HG03558 (cell line): ENCODE measurements at regions not wholly inside any gene's neighbourhood (a gene's known extent, or its start where the extent isn't known, plus 50 kb on each side); places are given as distances from the start of the nearest gene placed in this dataset.

Experiments
- ATAC-seq: cut with Tn5 transposase; IDR thresholded peaks from one replicate; pipeline ENCODE4 v1.9.1; 2021; ENCODE audit warnings: moderate number of reproducible peaks; ENCODE audit not compliant: unreplicated experiment; ENCODE audit errors: extremely low read depth

DNA sequence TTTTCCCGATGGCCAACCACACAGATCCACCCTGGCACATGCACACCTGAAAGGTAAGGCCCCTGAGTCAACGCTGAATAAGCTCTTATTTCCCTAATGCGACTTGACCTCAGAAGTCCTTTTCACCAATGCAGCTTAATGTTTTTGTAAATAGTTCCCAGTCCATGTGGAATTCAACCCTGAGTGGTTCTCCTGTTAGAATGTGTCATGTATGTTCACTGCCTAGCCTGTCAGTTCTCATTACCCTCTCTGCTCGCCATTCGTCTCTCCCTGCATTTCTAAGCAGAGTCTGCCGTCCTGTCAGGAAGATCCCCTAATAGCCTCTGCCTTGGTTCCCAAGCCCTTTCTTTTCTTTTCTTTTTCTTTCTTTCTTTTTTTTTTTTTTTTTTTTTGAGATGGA, 392.6 kb upstream of the SHH start:
- ATAC-seq: no peak

DNA sequence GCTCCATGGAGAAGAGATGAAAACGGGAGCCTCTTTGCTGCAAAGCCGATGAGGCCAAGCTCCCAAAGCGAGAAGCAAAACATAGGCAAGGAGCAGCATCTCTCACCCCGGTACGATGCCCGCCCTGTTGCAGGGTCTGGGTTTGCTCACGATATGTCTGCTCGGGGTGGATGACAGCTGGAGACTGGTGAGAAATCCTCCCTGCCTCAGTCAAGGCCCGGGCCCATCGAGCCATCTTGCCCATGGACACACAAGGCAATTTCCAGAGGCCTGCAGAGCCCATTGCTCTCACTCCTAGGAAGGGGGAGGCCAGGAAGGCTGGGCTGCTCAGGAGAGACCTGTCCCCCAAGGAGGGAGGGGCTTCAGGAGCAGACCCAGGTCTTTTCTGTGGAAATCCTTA, 391.7 kb upstream of the SHH start:
- ATAC-seq: no peak

- no peak for ATAC-seq
Measured at GRCh38 chr7:156198277-156198676, 386.0 kb upstream of the SHH start.

DNA sequence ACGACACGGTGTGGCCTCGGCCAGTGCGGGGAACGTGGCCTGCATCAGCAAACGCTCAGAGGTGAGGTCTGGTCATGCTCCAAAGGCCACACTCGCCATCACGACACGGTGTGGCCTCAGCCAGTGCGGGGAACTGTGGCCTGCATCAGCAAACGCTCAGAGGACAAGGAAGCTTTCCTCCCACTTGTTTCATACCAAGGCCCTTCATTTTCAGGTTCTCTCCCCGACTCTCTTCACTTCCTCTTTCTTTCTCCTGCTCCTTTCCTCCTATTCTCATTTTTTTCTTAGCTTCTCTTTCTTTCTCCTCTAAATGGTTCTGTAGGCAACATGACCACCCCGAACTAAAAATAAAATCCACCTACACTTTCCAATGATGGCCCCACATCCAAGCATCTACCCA, 384.4 kb upstream of the SHH start:
- no peak for ATAC-seq

GRCh38 chr7:156195276-156195675, 383.0 kb upstream of the SHH start:
- no peak for ATAC-seq

DNA sequence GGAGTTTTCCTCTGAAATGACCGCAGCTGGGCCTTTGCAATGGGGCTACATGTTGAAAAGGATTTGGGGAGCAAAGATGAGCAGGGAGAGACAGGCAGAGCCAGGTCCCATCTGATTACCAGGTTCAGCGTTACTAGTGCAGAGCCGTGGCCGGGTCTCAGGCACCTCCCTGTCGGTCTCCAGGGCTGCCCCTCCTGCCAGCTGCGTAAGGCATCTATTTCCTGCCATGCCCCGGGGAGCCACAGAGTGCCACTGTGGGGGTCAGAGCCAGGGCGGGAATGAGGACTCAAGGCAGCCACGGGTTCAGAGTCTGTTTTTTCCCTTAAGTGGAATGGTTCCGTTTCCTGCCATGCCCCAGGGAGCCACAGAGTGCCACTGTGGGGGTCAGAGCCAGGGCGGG, 382.6 kb upstream of the SHH start:
- ATAC-seq: no peak

DNA sequence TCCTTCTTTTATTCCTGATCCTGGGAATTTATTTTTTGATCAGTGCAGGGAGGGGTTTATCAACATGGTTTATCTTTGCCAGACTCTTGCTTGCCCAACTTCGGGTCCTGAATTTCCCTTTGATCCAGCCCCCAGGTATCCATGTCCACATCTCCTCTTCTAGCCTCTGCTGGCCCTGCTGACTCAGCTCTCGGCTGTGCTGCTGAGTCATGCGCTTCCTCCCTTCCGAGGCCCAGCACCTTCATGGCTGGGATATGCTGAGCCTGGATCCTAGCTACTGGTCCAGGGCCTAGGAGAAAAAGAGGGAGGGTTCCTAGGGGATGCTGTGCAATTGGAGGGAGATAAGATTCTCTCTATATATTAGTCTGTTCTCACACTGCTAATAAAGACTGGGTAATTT, 380.7 kb upstream of the SHH start:
- ATAC-seq: no peak

DNA sequence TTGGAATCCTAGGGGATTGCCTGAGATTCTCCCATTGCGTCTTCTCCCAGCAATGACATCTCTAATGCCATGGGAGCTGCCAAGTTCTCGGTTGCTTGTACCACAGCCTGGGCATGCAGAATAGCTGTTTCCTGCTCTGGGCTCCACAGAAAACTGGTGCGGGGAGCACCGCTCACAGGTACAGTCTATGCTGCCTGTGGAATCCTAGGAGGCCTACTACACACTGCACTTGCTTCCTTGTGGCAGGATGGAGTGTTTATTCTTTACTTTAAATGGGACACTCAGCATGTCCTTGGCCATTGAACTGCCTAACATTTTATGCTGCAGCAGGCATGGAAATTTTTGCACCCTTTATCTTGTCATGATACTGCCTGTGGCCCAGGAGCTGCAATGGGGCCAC, 378.8 kb upstream of the SHH start:
- no peak for ATAC-seq

GRCh38 chr7:156185076-156185475, 372.8 kb upstream of the SHH start:
- ATAC-seq: no peak

DNA sequence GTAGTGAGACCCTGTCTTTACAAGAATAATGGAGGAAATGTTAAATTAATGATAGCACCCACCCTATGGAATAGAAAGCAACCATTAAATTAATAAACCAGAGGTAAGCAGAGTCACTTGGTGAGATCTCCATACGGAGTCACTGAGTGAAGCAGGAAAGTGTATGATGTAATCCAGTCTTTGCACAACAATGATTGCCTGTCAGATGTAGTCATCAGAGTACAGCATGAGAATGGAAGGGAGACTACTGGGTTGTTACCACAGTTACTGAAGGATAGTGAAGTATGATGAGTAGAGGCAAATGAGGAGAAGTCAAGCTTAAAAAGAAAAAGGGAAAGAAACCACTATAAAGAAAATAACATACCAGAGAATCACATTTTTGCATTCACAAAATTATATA, 371.9 kb upstream of the SHH start:
- ATAC-seq: no peak

DNA sequence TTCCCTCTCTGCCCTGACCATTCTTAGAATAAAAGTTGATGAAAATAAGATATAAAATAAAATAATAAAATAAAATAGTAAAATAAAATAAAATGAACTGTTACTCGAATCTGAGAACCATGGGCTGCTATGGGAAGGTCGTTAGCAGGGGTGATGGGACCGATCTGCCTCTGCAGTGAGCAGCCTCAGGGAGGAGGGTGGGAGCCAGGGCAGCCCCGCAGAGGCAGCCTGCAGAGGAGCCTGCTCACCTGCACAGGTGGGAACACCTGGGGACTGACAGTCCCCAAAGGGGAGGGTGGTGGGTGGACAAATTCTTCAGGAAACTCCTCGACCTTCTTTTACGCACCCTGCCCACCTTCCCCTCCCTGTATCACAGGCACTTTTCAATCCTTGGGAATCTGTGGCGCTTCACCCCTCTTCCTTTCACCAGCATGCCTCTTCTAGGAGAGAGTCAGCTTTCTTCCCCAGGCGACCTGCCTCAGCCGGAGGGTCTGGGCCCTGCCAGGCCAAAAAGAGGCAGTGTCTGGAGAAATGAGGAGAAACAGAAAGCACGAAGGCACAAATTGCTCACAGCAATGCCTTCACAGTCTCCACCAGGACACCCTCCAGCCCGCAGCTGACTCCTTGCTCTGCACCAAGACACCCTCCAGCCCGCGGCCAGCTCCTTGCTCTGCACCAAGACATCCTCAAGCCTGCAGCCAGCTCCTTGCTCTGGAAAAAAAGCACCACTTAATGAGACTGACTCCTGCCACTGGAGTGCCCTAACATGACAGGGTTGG, 368.4 kb upstream of the SHH start:
- no peak for ATAC-seq

DNA sequence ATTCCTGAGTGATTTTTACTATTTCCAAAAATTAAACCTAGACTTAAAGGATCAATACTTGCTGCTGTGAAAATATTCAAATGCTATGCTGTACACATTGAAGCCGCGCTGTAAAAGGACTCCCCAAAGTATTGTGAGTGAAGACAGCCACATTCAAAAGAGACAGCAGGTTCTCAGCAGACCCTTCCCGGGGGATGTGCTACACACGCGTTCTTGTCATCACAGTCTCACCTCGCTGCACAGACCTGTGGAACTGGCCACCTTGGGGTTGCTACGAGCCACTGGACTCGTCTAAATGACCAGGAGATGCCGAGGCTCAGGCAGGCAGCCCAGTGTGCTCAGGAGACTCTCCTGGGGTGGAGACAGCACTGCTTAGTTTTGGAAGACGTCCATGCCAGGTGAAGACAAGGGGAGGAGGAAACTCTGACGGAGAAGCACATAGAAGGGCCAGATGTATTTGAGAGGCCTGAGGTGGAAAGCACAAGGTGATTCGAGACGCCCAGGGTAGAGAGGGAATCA, 367.7 kb upstream of the SHH start:
- no peak for ATAC-seq

DNA sequence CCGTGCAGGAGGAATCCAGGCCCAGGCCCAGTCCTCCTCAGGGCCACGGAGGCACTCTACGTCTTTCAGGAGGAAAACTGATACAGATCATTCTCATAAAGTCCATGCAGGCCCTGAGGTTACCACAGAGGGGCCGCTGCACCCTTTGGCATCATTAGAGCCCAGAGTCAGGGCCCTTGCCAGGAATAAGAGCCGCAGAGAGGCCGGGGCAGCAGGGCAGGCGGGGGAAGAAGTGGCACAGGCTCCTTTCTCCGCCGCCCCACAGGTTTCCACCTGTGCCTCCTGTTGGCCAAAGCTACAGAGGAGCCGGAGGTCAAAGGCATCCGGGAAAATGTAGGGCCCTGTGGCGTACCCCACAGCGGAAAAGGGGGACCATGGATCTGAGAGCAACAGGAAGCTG, 366.6 kb upstream of the SHH start:
- no peak for ATAC-seq

GRCh38 chr7:156178214-156178613, 366.0 kb upstream of the SHH start:
- ATAC-seq: no peak

GRCh38 chr7:156177422-156178055, 365.3 kb upstream of the SHH start:
- no peak for ATAC-seq

DNA sequence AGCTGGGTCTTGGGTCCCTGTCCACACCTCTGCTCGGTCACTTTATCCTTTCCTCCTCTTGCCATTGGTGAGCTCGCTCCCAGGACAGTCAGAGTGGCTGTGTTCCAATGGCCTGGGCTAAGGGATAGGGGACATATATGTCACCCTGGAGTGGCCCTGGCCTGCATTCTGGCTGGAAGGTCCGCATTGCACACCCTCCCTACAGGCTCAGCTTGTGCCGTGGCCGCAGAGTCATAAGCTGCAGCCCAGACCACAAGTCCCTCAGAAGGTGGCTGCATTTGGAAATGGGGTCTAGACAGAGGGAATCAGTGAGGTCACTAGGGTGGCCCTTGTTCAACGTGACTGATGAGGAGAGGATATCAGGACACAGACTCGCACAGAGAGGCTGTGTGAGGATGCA, 363.8 kb upstream of the SHH start:
- ATAC-seq: no peak

- ATAC-seq: no peak
Measured at GRCh38 chr7:156175003-156175402, 362.7 kb upstream of the SHH start.

- ATAC-seq: no peak
Measured at GRCh38 chr7:156174428-156174827, 362.2 kb upstream of the SHH start.

DNA sequence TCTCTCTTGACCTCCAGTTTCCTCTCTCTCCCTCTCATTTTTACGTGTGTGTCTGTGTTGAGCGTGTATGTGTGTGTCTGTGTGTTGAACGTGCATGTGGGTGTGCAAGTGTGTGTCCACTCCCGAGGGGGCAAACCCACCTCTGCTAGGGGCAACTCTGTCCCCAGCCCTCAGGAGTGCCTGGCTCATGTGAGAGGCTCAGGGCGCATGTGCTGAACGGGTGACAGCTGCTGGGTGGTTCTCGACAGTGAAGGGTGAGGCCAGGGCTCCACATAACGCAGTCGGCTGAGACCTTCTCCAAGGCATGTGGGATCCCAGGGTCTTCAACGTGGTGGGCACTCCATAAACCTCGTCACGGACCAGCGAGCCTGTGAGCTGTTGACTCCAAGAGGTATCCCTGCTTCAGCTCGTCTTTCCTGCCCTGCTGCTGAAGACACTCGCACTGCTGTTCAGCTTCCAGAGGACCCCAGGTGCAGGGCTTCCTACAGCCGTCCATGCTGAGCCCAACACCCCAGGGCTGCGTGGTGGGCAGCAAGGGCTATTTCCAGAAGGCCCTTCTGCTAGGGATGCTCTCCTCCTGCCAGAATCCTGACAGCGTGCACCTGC, 361.6 kb upstream of the SHH start:
- no peak for ATAC-seq

DNA sequence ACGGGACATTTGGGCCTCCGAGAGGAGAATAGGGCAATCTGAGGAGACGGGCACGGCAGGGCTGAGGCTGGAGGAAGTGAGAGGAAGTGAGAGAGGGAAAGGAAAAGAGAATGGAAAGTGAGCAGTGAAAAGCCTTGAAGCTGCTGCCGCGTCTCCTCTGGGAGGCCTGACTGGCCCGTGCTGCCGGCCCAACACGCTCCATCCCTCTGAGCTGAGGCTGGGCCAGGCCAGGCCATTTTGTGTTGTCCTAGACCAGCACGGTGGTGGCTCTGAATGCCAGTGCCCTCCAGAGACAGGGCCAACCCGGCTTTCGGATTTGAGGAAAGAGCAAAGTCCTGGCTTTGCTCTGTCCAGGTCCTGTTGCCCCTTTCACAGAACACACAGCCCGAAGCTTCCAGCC, 361.1 kb upstream of the SHH start:
- ATAC-seq: no peak

DNA sequence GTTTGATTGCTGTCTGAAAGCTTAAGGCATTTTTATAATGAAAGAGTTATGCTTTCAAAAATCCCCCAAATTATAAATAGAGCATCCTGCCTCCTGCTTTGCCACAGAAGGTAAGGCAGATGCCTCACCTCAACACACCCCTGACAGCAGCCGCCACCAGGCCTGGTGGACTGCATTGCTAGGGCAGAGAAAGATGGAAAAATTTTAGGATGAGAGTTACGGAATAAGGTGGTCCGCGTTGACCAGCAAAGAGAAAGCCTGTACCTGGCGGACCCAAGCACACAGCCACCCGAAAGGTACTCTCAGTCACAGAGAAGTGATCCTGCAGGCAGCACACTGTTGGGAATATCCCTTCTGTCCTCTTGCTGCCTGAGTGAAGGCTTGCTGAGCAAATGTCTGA, 360.4 kb upstream of the SHH start:
- ATAC-seq: no peak
